Activated naive CD4-positive, alpha-beta T cell treated with anti-CD3 and anti-CD28 coated beads, Interleukin-2, amount 10 ng/mL, durations not matched to agents 7 days and 5 days (primary cell): ENCODE measurements at regions not wholly inside any gene's neighbourhood (a gene's known extent, or its start where the extent isn't known, plus 50 kb on each side); places are given as distances from the start of the nearest gene placed in this dataset.
"Not testable (repeated sequence)": the region's sequence is repeated elsewhere in the genome, so short reads cannot be mapped to it uniquely, and the experiment has no call there.

Source experiments
- CTCF ChIA-PET: fragments of 350-600 bp; sonication (Branson Sonifier 250); formaldehyde crosslinking; loops from one replicate; lab custom pipeline; 2021; ENCODE audit warnings: antibody characterized with exemption; lab: Charles Lee
- DNase-seq: peaks from one replicate; pipeline ENCODE4 v3.0.0-alpha.2; 2020
- H3K27ac Mint-ChIP-seq: one replicate; pipeline ENCODE4 v1.8.0; 2021; ENCODE audit warnings: mild to moderate bottlenecking, moderate library complexity, mixed read lengths
- H3K27me3 Mint-ChIP-seq: one replicate; pipeline ENCODE4 v1.8.0; 2021; ENCODE audit warnings: mild to moderate bottlenecking, mixed read lengths
- H3K36me3 Mint-ChIP-seq: one replicate; pipeline ENCODE4 v1.8.0; 2021; ENCODE audit warnings: mixed read lengths
- H3K4me1 Mint-ChIP-seq: one replicate; pipeline ENCODE4 v1.8.0; 2021; ENCODE audit warnings: mixed read lengths
- H3K4me3 Mint-ChIP-seq: one replicate; pipeline ENCODE4 v1.8.0; 2021; ENCODE audit warnings: mild to moderate bottlenecking, moderate library complexity, mixed read lengths
- H3K9me3 Mint-ChIP-seq: one replicate; pipeline ENCODE4 v1.8.0; 2021; ENCODE audit warnings: mixed read lengths

GRCh38 chr12:89825591-89826449 lies 117.2 kb upstream of the ATP2B1 start:
- no peaks in the 10 kb centered on the region for H3K4me1 Mint-ChIP-seq
- CTCF ChIA-PET = no interaction called here
- H3K36me3 Mint-ChIP-seq = no peaks in the 10 kb centered on the region
- DNase-seq = no peak
- H3K27ac Mint-ChIP-seq = no peak overlapping the region
- H3K9me3 Mint-ChIP-seq = no peaks in the 10 kb centered on the region
- H3K27me3 Mint-ChIP-seq = no peaks in the 10 kb centered on the region
- H3K4me3 Mint-ChIP-seq = no peak overlapping the region

GRCh38 chr12:89824822-89825221 lies 116.2 kb upstream of the ATP2B1 start:
- no peak overlapping the region for H3K4me3 Mint-ChIP-seq
- no peaks in the 10 kb centered on the region for H3K36me3 Mint-ChIP-seq
- no peak for DNase-seq
- H3K27ac Mint-ChIP-seq = no peak overlapping the region
- H3K4me1 Mint-ChIP-seq = no peaks in the 10 kb centered on the region
- CTCF ChIA-PET = no interaction called here
- H3K27me3 Mint-ChIP-seq = no peaks in the 10 kb centered on the region
- no peaks in the 10 kb centered on the region for H3K9me3 Mint-ChIP-seq

GRCh38 chr12:89822992-89823391 lies 114.4 kb upstream of the ATP2B1 start:
- H3K27me3 Mint-ChIP-seq, H3K4me1 Mint-ChIP-seq, CTCF ChIA-PET, H3K9me3 Mint-ChIP-seq, DNase-seq, H3K4me3 Mint-ChIP-seq, H3K27ac Mint-ChIP-seq, H3K36me3 Mint-ChIP-seq: not testable (repeated sequence)

- Mint-ChIP-seq H3K4me3 (no peak overlapping the region), H3K27me3 (no peaks in the 10 kb centered on the region), H3K4me1 (no peaks in the 10 kb centered on the region), H3K27ac (no peak overlapping the region), H3K9me3 (no peaks in the 10 kb centered on the region), H3K36me3 (no peaks in the 10 kb centered on the region)
- CTCF ChIA-PET = no interaction called here
- DNase-seq = no peak
These were observed 113.3 kb upstream of the ATP2B1 start for GRCh38 chr12:89821896-89822295.

- Mint-ChIP-seq H3K4me1 (no peaks in the 10 kb centered on the region), H3K4me3 (no peak overlapping the region), H3K9me3 (no peaks in the 10 kb centered on the region), H3K27me3 (no peaks in the 10 kb centered on the region), H3K36me3 (no peaks in the 10 kb centered on the region), H3K27ac (no peak overlapping the region)
- CTCF ChIA-PET = no interaction called here
- no peak for DNase-seq
These were observed 109.0 kb upstream of the ATP2B1 start for GRCh38 chr12:89817501-89818226.

GRCh38 chr12:89815225-89815624 lies 106.6 kb upstream of the ATP2B1 start:
- Mint-ChIP-seq H3K27me3 (no peaks in the 10 kb centered on the region), H3K27ac (no peak overlapping the region), H3K4me1 (no peaks in the 10 kb centered on the region), H3K36me3 (no peaks in the 10 kb centered on the region), H3K4me3 (no peak overlapping the region), H3K9me3 (no peaks in the 10 kb centered on the region)
- CTCF ChIA-PET = no interaction called here
- no peak for DNase-seq

GRCh38 chr12:89803412-89803811 lies 94.8 kb upstream of the ATP2B1 start:
- Mint-ChIP-seq H3K36me3 (no peaks in the 10 kb centered on the region), H3K4me3 (no peak overlapping the region), H3K27me3 (no peaks in the 10 kb centered on the region), H3K4me1 (no peaks in the 10 kb centered on the region), H3K27ac (no peak overlapping the region), H3K9me3 (no peaks in the 10 kb centered on the region)
- no peak for DNase-seq
- CTCF ChIA-PET = no interaction called here

GRCh38 chr12:89801284-89801683 lies 92.6 kb upstream of the ATP2B1 start:
- H3K4me3 Mint-ChIP-seq = no peak overlapping the region
- H3K36me3 Mint-ChIP-seq = no peaks in the 10 kb centered on the region
- no peak overlapping the region for H3K27ac Mint-ChIP-seq
- no peak for DNase-seq
- no peaks in the 10 kb centered on the region for H3K9me3 Mint-ChIP-seq
- no peaks in the 10 kb centered on the region for H3K27me3 Mint-ChIP-seq
- no peaks in the 10 kb centered on the region for H3K4me1 Mint-ChIP-seq
- CTCF ChIA-PET = no interaction called here

- Mint-ChIP-seq H3K4me3 (no peak overlapping the region), H3K36me3 (no peaks in the 10 kb centered on the region), H3K9me3 (no peaks in the 10 kb centered on the region), H3K4me1 (no peaks in the 10 kb centered on the region), H3K27me3 (no peaks in the 10 kb centered on the region), H3K27ac (no peak overlapping the region)
- CTCF ChIA-PET = no interaction called here
- no peak for DNase-seq
These were observed 91.8 kb upstream of the ATP2B1 start for GRCh38 chr12:89800435-89800834.

GRCh38 chr12:89799316-89799715 lies 90.7 kb upstream of the ATP2B1 start:
- CTCF ChIA-PET = no interaction called here
- no peaks in the 10 kb centered on the region for H3K36me3 Mint-ChIP-seq
- H3K4me1 Mint-ChIP-seq = no peaks in the 10 kb centered on the region
- no peak for DNase-seq
- H3K27ac Mint-ChIP-seq = no peak overlapping the region
- no peaks in the 10 kb centered on the region for H3K9me3 Mint-ChIP-seq
- no peaks in the 10 kb centered on the region for H3K27me3 Mint-ChIP-seq
- no peak overlapping the region for H3K4me3 Mint-ChIP-seq

- Mint-ChIP-seq H3K4me1 (no peaks in the 10 kb centered on the region), H3K9me3 (no peaks in the 10 kb centered on the region), H3K27ac (no peak overlapping the region), H3K27me3 (no peaks in the 10 kb centered on the region), H3K36me3 (no peaks in the 10 kb centered on the region), H3K4me3 (no peak overlapping the region)
- CTCF ChIA-PET = no interaction called here
- DNase-seq = no peak
These were observed 88.8 kb upstream of the ATP2B1 start for GRCh38 chr12:89797436-89797835.

- Mint-ChIP-seq H3K9me3 (no peaks in the 10 kb centered on the region), H3K27ac (no peak overlapping the region), H3K4me1 (no peaks in the 10 kb centered on the region), H3K27me3 (no peaks in the 10 kb centered on the region), H3K4me3 (no peak overlapping the region), H3K36me3 (no peaks in the 10 kb centered on the region)
- DNase-seq = no peak
- CTCF ChIA-PET = no interaction called here
These were observed 88.3 kb upstream of the ATP2B1 start for GRCh38 chr12:89796798-89797382.

- Mint-ChIP-seq H3K4me3 (no peak overlapping the region), H3K27ac (no peak overlapping the region), H3K27me3 (no peaks in the 10 kb centered on the region), H3K9me3 (no peaks in the 10 kb centered on the region), H3K4me1 (peaks cover 3% of the 10 kb centered on the region), H3K36me3 (no peaks in the 10 kb centered on the region)
- DNase-seq = no peak
- CTCF ChIA-PET = no interaction called here
These were observed 85.3 kb upstream of the ATP2B1 start for GRCh38 chr12:89793946-89794345.

- no peaks in the 10 kb centered on the region for H3K36me3 Mint-ChIP-seq
- H3K27me3 Mint-ChIP-seq = no peaks in the 10 kb centered on the region
- no peak for DNase-seq
- H3K27ac Mint-ChIP-seq = no peak overlapping the region
- H3K9me3 Mint-ChIP-seq = peaks cover 4% of the 10 kb centered on the region
- H3K4me3 Mint-ChIP-seq = no peak overlapping the region
- CTCF ChIA-PET = no interaction called here
- H3K4me1 Mint-ChIP-seq = peaks cover 3% of the 10 kb centered on the region
These were observed 82.6 kb upstream of the ATP2B1 start for GRCh38 chr12:89791286-89791685.

- Mint-ChIP-seq H3K4me1 (peaks cover 3% of the 10 kb centered on the region), H3K36me3 (peaks cover 3% of the 10 kb centered on the region), H3K4me3 (no peak overlapping the region), H3K27me3 (no peaks in the 10 kb centered on the region), H3K9me3 (peaks cover 11% of the 10 kb centered on the region), H3K27ac (no peak overlapping the region)
- no peak for DNase-seq
- CTCF ChIA-PET = no interaction called here
These were observed 81.2 kb upstream of the ATP2B1 start for GRCh38 chr12:89789862-89790261.
